ENCODE measurements at regions not wholly inside any gene's neighbourhood (a gene's known extent, or its start where the extent isn't known, plus 50 kb on each side); places are given as distances from the start of the nearest gene placed in this dataset.

- TF ChIP-seq CTCF (IDR thresholded peaks at IDR 0.05; ENCODE audit: insufficient read depth, low read length, poor library complexity, severe bottlenecking) (peak; percentile 37), EZH2phosphoT487 (conservative IDR thresholded peaks at IDR 0.05; ENCODE audit: low read length) (no peak)
Observed at GRCh38 chr4:20313237-20314030, 61.7 kb downstream of the SLIT2 start.
